DOHH2 (cell line): ENCODE measurements at regions not wholly inside any gene's neighbourhood (a gene's known extent, or its start where the extent isn't known, plus 50 kb on each side); places are given as distances from the start of the nearest gene placed in this dataset.

ENCODE experiments used
- H3F3A ChIP-seq: fragments of 200-600 bp; sonication (generic), shearing (Covaris generic); 2 replicates; pipeline ENCODE4 v1.6.0; 2016; ENCODE audit warnings: antibody characterized with exemption, mild to moderate bottlenecking; ENCODE audit not compliant: control insufficient read depth, insufficient read depth
- H3K27ac ChIP-seq: fragments of 200-600 bp; sonication (generic); 2 replicates; pipeline ENCODE4 v1.5.1; 2014; ENCODE audit warnings: low read depth, mild to moderate bottlenecking, low read length, moderate library complexity
- H3K27me3 ChIP-seq: fragments of 200-600 bp; sonication (generic); 2 replicates; pipeline ENCODE4 v1.6.1; 2014; ENCODE audit warnings: mild to moderate bottlenecking, low read length, mixed read lengths; ENCODE audit not compliant: control insufficient read depth
- H3K36me3 ChIP-seq: fragments of 200-600 bp; sonication (generic); 2 replicates; pipeline ENCODE4 v1.6.1; 2014; ENCODE audit warnings: mild to moderate bottlenecking, low read length, moderate library complexity, mixed read lengths; ENCODE audit not compliant: control insufficient read depth
- H3K4me1 ChIP-seq: fragments of 200-600 bp; sonication (generic); 2 replicates; pipeline ENCODE4 v1.6.1; 2014; ENCODE audit warnings: mild to moderate bottlenecking, low read length, mixed read lengths; ENCODE audit not compliant: control insufficient read depth
- H3K4me2 ChIP-seq: fragments of 200-600 bp; sonication (generic); 2 replicates; pipeline ENCODE4 v1.6.0; 2014; ENCODE audit warnings: mild to moderate bottlenecking, low read length, moderate library complexity
- H3K4me3 ChIP-seq: fragments of 200-600 bp; sonication (generic); 2 replicates; pipeline ENCODE4 v1.5.1; 2014; ENCODE audit warnings: mild to moderate bottlenecking, low read length, mixed read lengths
- H3K79me2 ChIP-seq: fragments of 200-600 bp; sonication (generic); 2 replicates; pipeline ENCODE4 v1.6.1; 2014; ENCODE audit warnings: mild to moderate bottlenecking, low read length, mixed read lengths; ENCODE audit not compliant: control insufficient read depth
- H3K9me2 ChIP-seq: fragments of 200-600 bp; sonication (generic); replicated peaks from 2 replicates; pipeline ENCODE4 v1.6.1; 2014; ENCODE audit warnings: mild to moderate bottlenecking, low read length, mixed read lengths; ENCODE audit not compliant: control insufficient read depth
- H3K9me3 ChIP-seq: fragments of 200-600 bp; sonication (generic); 2 replicates; pipeline ENCODE4 v1.6.1; 2014; ENCODE audit warnings: antibody characterized with exemption, low read length, mixed read lengths; ENCODE audit not compliant: control insufficient read depth, insufficient read depth
- H4K20me1 ChIP-seq: fragments of 200-600 bp; sonication (generic); 2 replicates; pipeline ENCODE4 v1.6.0; 2014; ENCODE audit warnings: low read depth, mild to moderate bottlenecking, antibody characterized with exemption, low read length, moderate library complexity; ENCODE audit not compliant: control insufficient read depth, insufficient read depth
- EZH2phosphoT487 ChIP-seq: fragments of 200-600 bp; sonication (generic); IDR thresholded peaks from 2 replicates; pipeline ENCODE4 v1.6.1; 2017; ENCODE audit warnings: borderline replicate concordance, mild to moderate bottlenecking, antibody characterized with exemption, low read length, moderate library complexity, mixed read lengths
- TF ChIP-seq, protein P1 (sequence below): fragments of 200-600 bp; sonication (generic); IDR thresholded peaks from one replicate; pipeline ENCODE4 v1.5.1; 2014; ENCODE audit warnings: antibody characterized with exemption, mild to moderate bottlenecking, low read depth, low read length; ENCODE audit not compliant: poor library complexity, severe bottlenecking

DNA sequence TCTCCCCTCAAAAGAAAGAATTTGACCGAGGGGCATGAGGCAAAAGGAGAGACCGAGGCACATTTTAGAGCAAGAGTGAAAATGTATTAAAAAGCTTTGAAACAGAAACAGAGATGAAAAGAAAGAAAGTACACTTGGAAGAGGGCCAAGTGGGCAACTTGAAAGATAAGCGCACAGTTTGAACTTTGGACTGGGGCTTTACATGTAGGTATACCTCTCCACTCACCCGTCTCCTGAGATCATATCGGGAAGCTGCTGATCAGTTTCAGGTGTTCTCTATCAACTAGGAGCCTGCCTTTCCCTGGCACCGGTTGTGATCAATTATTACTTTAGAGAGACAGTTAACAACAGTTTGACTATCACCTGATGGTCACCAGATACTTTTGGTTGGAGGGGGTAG lies 2666.5 kb downstream of the ARAP2 start:
- TF ChIP-seq, protein P1, sequence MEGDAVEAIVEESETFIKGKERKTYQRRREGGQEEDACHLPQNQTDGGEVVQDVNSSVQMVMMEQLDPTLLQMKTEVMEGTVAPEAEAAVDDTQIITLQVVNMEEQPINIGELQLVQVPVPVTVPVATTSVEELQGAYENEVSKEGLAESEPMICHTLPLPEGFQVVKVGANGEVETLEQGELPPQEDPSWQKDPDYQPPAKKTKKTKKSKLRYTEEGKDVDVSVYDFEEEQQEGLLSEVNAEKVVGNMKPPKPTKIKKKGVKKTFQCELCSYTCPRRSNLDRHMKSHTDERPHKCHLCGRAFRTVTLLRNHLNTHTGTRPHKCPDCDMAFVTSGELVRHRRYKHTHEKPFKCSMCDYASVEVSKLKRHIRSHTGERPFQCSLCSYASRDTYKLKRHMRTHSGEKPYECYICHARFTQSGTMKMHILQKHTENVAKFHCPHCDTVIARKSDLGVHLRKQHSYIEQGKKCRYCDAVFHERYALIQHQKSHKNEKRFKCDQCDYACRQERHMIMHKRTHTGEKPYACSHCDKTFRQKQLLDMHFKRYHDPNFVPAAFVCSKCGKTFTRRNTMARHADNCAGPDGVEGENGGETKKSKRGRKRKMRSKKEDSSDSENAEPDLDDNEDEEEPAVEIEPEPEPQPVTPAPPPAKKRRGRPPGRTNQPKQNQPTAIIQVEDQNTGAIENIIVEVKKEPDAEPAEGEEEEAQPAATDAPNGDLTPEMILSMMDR, result no peak
- TF ChIP-seq EZH2phosphoT487, result no peak
- no peaks in the 10 kb centered on the region for H3K27me3 ChIP-seq
- H3K4me1 ChIP-seq, result no peaks in the 10 kb centered on the region
- no peaks in the 10 kb centered on the region for H3K9me3 ChIP-seq
- H3K9me2 ChIP-seq, result no peaks in the 10 kb centered on the region
- no peak overlapping the region for H3K4me2 ChIP-seq
- H3K79me2 ChIP-seq, result no peaks in the 10 kb centered on the region
- no peaks in the 10 kb centered on the region for H3F3A ChIP-seq
- H3K27ac ChIP-seq, result no peak overlapping the region
- H3K4me3 ChIP-seq, result no peak overlapping the region
- H4K20me1 ChIP-seq, result no peaks in the 10 kb centered on the region
- H3K36me3 ChIP-seq, result no peaks in the 10 kb centered on the region

DNA sequence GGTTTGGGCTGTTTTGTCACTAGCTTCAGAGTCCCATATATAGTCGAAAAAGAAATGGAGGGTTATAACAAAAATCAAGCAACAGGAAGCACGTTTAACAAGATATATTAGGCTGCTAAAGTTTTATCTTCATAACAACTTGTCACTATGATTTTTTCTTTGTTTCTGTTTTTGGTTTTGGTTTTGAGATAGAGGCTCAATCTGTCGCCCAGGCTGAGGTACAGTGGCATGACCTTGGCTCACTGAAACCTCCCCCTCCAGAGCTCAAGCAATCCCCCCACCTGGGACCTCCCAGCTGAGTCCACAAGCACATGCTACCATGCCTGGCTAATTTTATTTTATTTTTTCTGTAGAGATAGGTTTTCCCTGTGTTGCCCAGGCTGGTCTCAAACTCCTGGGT lies 2664.4 kb downstream of the ARAP2 start:
- H3K27ac ChIP-seq, result no peak overlapping the region
- no peaks in the 10 kb centered on the region for H3K9me2 ChIP-seq
- H3K36me3 ChIP-seq, result no peaks in the 10 kb centered on the region
- no peak overlapping the region for H3K4me3 ChIP-seq
- H4K20me1 ChIP-seq, result no peaks in the 10 kb centered on the region
- no peaks in the 10 kb centered on the region for H3K4me1 ChIP-seq
- no peaks in the 10 kb centered on the region for H3K79me2 ChIP-seq
- H3K27me3 ChIP-seq, result no peaks in the 10 kb centered on the region
- H3F3A ChIP-seq, result no peaks in the 10 kb centered on the region
- H3K4me2 ChIP-seq, result no peak overlapping the region
- no peak for TF ChIP-seq EZH2phosphoT487
- TF ChIP-seq, protein P1, result no peak
- H3K9me3 ChIP-seq, result no peaks in the 10 kb centered on the region

GRCh38 chr4:33592701-33593100 lies 2651.6 kb downstream of the ARAP2 start:
- no peak overlapping the region for H3K4me2 ChIP-seq
- no peak overlapping the region for H3K27ac ChIP-seq
- H3F3A ChIP-seq, result no peaks in the 10 kb centered on the region
- no peaks in the 10 kb centered on the region for H3K36me3 ChIP-seq
- H3K9me3 ChIP-seq, result peaks cover 16% of the 10 kb centered on the region; the same call in 1 of the 2 replicates
- H3K4me1 ChIP-seq, result no peaks in the 10 kb centered on the region
- H3K27me3 ChIP-seq, result no peaks in the 10 kb centered on the region
- H3K79me2 ChIP-seq, result no peaks in the 10 kb centered on the region
- no peaks in the 10 kb centered on the region for H3K9me2 ChIP-seq
- no peak overlapping the region for H3K4me3 ChIP-seq
- H4K20me1 ChIP-seq, result no peaks in the 10 kb centered on the region
- TF ChIP-seq, protein P1, result no peak
- TF ChIP-seq EZH2phosphoT487, result no peak

GRCh38 chr4:33606951-33607350 lies 2637.4 kb downstream of the ARAP2 start:
- Histone ChIP-seq H3K27ac (no peak overlapping the region), H3K36me3 (no peaks in the 10 kb centered on the region), H3K27me3 (no peaks in the 10 kb centered on the region), H3K9me2 (no peaks in the 10 kb centered on the region), H3K4me2 (no peak overlapping the region), H3K9me3 (no peaks in the 10 kb centered on the region; the same call in 1 of the 2 replicates), H3K79me2 (no peaks in the 10 kb centered on the region), H3K4me3 (no peak overlapping the region), H3F3A (no peaks in the 10 kb centered on the region), H3K4me1 (no peaks in the 10 kb centered on the region), H4K20me1 (no peaks in the 10 kb centered on the region)
- TF ChIP-seq, protein P1, result no peak
- TF ChIP-seq EZH2phosphoT487, result no peak
